LoVo (cell line): ENCODE measurements at regions not wholly inside any gene's neighbourhood (a gene's known extent, or its start where the extent isn't known, plus 50 kb on each side); places are given as distances from the start of the nearest gene placed in this dataset.

Source experiments
- DNase-seq: peaks from one replicate; pipeline ENCODE4 v3.0.0-alpha.2; 2016; ENCODE audit warnings: low spot score

DNA sequence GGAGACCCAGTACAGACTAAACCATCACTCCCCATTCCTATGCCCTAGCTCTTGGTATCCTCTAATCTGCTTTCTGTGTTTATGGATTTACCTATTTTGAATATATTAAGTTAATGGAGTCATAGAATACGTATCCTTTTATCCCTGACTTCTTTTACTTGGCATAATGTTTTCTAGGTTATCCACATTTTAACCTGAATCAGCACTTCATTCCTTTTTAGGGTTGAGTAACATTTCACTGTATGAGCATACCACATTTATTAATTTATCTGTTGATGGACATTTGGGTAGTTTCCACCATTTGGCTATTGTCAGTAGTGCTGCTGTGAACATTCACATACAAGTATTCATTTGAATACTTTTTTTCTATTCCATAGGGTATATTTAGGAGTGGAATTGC is 157.3 kb upstream of the CTNNA2 start:
- DNase-seq: no peak

DNA sequence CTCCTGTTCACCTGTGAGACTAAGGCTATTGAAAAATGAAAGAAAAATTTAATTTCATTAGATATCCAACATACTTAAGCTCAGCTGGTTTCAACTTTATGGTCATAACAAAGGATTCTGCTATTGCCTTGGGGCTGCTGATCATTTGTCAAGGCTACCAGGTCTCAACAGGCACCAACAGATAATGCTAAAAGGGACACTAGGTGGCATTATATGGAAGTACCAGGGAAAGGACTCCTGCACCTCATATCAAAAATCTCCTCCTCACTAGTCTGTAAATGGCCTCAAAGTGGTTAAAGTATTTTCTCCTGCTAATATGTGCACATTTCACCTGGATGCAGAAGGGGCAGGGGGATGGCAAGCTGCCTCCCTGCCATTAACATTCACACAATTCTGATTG is 167.9 kb upstream of the REG3A start:
- no peak for DNase-seq

GRCh38 chr2:79320871-79321270 is 161.3 kb upstream of the REG3A start:
- no peak for DNase-seq

DNA sequence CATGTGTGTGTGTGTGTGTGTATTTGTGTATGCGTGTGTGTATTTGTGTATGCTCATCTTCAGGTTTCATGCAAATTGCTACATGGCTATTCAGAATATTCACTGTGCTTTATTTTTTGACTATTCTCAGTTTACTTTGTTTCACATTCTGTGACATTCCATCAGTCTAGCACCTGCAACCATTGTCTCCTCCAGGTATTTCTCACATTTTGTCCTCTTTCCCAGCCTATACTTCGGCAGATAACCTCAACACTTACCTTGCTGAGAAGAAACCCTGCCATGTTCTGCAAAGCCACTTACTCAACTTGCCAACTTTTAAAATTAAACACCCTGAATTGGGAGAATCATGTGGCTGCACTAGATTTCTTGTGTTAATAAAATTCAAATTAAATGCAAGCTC is 135.4 kb upstream of the REG3A start:
- no peak for DNase-seq

DNA sequence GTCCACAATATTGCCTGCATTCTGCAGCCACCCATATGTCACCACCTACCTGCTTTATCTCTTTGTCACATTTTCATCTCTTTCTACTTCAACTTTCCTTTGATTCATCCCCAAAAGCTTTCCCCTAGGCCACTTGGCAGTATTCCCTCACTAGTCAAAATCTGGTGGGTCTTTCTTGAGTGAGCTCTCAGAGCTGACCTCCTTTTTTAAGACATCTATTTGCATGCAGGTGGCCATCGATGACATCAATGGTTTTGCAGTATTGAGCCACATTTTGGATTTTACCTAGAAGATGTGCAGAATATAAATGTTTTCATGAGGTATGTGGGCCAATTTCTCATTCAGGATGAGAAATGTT is 133.4 kb upstream of the REG3A start:
- no peak for DNase-seq

DNA sequence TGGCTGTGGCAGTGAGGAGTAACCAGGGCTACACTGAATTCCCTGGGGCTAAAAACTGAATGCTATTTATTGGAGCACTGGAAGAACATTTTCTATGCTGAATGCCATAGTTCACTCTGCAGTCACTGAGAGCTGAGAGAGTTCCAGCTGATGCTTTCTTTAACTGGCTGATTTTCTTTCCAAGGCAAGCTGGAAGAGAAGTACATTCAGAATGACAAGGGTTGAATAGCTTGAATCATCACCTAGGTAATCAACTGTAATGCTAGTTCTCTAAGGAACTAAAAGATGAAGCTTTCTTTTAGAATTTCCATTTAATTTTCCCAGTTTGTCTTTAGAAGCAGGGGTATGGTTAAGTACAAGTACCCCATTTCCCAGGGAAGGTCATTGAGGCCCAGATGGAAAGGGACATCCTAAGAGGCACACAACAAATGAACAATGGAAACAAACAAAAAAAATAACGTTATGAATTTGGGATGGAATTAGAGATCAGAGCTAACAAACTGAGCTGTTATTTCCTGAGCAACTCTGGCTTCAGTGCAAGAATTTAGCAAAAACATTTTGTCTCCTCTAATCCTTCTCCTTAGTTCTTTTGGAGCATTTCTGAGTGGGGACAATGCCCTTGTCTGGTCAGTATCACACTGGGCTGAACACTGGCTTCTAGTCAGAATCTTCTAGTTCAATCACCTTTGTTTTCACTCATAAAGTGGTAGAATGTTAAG is 132.8 kb upstream of the REG3A start:
- no peak for DNase-seq

DNA sequence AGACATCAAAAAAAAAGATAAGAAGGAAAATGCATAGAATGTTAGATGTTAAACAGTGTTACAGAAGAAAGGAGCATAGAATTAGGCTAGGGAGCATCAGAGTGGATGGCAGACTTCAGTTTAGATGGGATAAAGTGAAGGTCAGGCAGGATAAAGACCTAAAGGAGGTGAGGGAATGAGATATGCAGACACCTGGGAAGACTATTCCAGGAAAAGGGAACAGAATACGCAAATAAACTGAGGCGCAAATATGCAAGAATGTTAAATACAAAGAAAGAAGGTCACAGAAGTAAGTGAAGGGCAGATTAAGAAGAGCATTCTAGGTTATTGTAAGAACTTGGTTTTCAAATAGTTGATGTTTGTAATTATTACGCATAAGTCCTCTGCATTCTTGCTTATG is 116.3 kb upstream of the REG3A start:
- no peak for DNase-seq

GRCh38 chr2:79275197-79275596 is 115.6 kb upstream of the REG3A start:
- no peak for DNase-seq

- no peak for DNase-seq
These were observed 113.1 kb upstream of the REG3A start for GRCh38 chr2:79272616-79273015.

DNA sequence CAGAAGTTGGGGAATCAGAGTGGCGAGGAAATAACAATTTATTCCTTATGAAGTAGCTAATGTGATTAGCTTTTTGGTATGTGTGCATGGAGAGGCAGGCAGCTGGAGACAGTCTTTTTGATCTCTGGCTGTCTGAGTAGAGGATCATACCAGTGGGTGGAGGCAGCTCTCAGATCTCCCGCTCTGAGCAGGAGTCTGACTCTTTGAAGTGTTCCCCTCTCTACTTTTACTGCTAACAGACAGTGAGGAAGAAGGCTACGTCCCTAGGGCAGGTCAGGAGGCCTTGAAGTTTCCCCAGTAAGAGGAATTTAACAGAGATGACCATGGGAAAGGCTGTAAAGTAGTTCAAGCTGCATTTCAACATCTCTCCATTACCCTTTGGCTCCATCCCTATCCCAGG is 111.9 kb upstream of the REG3A start:
- DNase-seq: no peak

- no peak for DNase-seq
These were observed 101.3 kb upstream of the REG3A start for GRCh38 chr2:79260848-79261247.

GRCh38 chr2:79259959-79260358 is 100.4 kb upstream of the REG3A start:
- DNase-seq: no peak

DNA sequence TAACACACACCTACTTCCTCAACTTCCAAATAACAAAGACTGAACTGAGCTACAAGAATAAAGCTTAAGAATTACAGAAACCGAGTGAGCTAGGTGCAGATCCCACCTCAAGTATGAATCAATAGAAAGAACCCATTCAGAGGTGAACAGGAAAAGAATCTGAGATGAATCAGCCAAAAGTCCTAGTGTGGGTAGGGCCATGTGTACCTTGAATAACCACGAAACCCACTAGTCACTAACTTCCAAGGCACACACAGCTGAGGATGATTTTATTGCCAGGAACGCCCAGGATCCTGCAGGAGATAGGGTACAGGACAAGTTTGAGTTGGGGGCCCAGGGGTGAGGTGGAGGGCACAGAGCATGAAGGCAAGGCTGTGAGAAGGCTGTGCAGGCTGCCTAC is 99.7 kb upstream of the REG3A start:
- DNase-seq: no peak

GRCh38 chr2:79253243-79253774 is 93.8 kb upstream of the REG3A start:
- no peak for DNase-seq

DNA sequence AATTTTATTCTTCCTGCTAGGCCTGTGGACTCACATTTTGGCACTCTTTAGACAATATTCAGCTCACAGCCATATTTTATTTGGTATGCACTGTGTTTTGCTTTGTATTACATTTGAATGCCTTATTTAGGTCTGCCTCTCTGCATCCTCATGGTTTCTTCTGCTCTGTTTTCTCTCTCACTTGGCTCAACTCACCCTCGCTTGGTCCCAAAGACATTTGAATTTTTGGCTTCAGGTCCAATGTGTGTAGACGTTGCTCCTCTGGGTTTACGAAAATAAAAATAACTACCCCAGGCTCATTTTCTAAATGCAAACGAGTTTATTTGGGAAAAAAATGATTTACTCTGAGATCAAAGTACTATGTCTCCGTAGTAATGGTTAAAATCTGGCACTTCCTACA is 91.1 kb upstream of the REG3A start:
- no peak for DNase-seq

- DNase-seq: no peak
These were observed 89.2 kb upstream of the REG3A start for GRCh38 chr2:79248776-79249175.

GRCh38 chr2:79235135-79235534 is 75.6 kb upstream of the REG3A start:
- DNase-seq: no peak

- DNase-seq: no peak
These were observed 64.0 kb upstream of the REG3A start for GRCh38 chr2:79223539-79223938.

- peak; percentile 52 for DNase-seq
These were observed 59.9 kb upstream of the REG3A start for GRCh38 chr2:79219383-79219988.

- no peak for DNase-seq
These were observed 50.8 kb upstream of the REG3A start for GRCh38 chr2:79210274-79210917.
